ENCODE measurements at regions not wholly inside any gene's neighbourhood (a gene's known extent, or its start where the extent isn't known, plus 50 kb on each side); places are given as distances from the start of the nearest gene placed in this dataset.

DNA sequence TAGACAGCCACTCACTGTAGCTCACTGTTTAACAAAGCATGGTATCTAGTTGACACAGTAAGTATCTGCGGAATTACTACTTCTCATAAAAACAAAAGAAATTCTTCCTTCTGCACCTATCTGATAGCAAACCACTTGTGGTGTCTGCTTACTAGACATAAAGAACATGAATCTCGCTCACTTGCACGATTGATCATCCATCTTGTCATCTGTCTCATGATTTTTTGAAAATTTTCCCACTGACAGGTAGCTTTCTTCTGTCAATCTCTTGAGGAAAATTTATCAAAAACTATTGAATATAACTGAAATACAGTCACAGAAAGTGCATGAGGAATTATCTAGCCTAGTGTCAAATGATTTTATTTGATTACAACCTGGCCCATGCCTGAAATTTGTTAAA is 291.6 kb upstream of the ANO3 start:
- ATAC-seq (ENCODE audit: insufficient number of reproducible peaks, low FRiP score, low read depth) (no peak), DNase-seq (ENCODE audit: low spot score) (no peak)
- Histone ChIP-seq H3K27me3 (replicated peaks; ENCODE audit: insufficient read depth) (no peaks in the 10 kb centered on the region), H3K4me3 (no peak overlapping the region), H3K27ac (no peak overlapping the region), H3K36me3 (no peaks in the 10 kb centered on the region), H3K4me1 (ENCODE audit: control insufficient read depth in 1 of 2, low read depth in 2 of 2) (no peaks in the 10 kb centered on the region), H3K9me3 (no peaks in the 10 kb centered on the region)
- TF ChIP-seq, protein P1, sequence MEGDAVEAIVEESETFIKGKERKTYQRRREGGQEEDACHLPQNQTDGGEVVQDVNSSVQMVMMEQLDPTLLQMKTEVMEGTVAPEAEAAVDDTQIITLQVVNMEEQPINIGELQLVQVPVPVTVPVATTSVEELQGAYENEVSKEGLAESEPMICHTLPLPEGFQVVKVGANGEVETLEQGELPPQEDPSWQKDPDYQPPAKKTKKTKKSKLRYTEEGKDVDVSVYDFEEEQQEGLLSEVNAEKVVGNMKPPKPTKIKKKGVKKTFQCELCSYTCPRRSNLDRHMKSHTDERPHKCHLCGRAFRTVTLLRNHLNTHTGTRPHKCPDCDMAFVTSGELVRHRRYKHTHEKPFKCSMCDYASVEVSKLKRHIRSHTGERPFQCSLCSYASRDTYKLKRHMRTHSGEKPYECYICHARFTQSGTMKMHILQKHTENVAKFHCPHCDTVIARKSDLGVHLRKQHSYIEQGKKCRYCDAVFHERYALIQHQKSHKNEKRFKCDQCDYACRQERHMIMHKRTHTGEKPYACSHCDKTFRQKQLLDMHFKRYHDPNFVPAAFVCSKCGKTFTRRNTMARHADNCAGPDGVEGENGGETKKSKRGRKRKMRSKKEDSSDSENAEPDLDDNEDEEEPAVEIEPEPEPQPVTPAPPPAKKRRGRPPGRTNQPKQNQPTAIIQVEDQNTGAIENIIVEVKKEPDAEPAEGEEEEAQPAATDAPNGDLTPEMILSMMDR (IDR thresholded peaks at IDR 0.05): no peak

DNA sequence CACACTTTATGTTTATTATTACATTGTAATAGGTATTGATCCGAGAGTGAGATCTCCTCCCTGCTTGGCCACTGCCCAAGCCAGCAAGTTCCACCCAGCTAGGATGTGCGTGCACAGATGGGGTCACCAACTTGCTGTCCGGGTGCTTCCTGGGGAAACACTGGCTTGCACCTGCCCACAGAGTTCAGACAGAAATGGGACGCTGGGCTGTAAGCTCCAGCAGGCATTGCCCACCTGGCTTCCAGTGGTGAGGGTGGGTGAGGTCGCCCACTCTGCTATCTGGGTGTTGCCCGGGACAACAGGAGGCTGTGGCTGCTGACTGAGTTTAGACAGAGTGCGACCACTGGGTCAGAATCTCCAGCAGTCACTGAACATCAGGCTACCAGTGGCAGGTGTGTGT is 289.8 kb upstream of the ANO3 start:
- no peaks in the 10 kb centered on the region for H3K36me3 ChIP-seq
- no peaks in the 10 kb centered on the region for H3K9me3 ChIP-seq
- ATAC-seq (ENCODE audit: insufficient number of reproducible peaks, low FRiP score, low read depth) (no peak), DNase-seq (ENCODE audit: low spot score) (no peak)
- TF ChIP-seq, protein P1 (IDR thresholded peaks at IDR 0.05): no peak
- H3K27me3 ChIP-seq (replicated peaks; ENCODE audit: insufficient read depth): no peaks in the 10 kb centered on the region
- H3K4me1 ChIP-seq (ENCODE audit: control insufficient read depth in 1 of 2, low read depth in 2 of 2): no peaks in the 10 kb centered on the region
- H3K4me3 ChIP-seq: no peak overlapping the region
- H3K27ac ChIP-seq: no peak overlapping the region

DNA sequence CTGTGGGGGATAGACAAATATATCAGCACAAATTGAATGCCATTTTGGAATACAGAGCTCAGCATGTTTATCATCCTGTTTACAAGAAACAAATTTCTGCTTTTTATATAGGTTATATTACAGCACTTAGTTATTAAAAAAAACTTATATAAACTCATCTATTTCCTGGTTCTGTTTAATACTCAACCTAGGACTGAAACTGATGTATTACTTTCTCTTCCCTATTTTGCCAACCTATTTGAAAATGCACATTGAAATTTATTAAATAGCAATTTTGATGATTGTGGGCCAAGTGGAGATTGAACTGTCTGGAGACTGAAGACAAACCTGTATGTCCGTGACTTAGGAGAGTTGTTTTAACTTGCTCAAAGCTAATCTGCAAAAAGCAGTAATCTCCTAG is 288.3 kb upstream of the ANO3 start:
- TF ChIP-seq, protein P1 (IDR thresholded peaks at IDR 0.05): no peak
- H3K36me3 ChIP-seq: no peaks in the 10 kb centered on the region
- ATAC-seq (ENCODE audit: insufficient number of reproducible peaks, low FRiP score, low read depth): no peak
- no peak overlapping the region for H3K27ac ChIP-seq
- no peaks in the 10 kb centered on the region for H3K9me3 ChIP-seq
- DNase-seq (ENCODE audit: low spot score): no peak
- H3K27me3 ChIP-seq (replicated peaks; ENCODE audit: insufficient read depth): no peaks in the 10 kb centered on the region
- H3K4me3 ChIP-seq: no peak overlapping the region
- no peaks in the 10 kb centered on the region for H3K4me1 ChIP-seq (ENCODE audit: control insufficient read depth in 1 of 2, low read depth in 2 of 2)

DNA sequence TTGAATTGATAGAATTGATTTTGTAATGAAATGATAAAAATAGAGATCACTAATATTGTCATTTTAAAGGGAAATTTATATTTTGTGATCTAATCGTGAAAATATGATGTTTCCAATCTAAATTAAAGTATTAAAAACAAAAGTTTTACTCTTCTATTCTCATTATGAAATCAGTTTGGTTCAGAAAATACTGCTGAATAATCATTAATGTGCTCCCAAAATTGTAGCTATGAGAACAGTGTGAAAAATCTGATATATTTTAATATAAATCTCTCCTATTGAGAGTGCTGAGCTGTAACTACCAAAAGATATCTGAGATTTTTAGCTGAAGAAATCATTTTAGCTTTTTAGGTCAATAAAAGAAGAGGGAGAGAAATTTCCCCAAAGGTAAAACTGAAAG is 287.5 kb upstream of the ANO3 start:
- H3K9me3 ChIP-seq: no peaks in the 10 kb centered on the region
- no peak for DNase-seq (ENCODE audit: low spot score)
- no peaks in the 10 kb centered on the region for H3K36me3 ChIP-seq
- TF ChIP-seq, protein P1 (IDR thresholded peaks at IDR 0.05): no peak
- H3K4me3 ChIP-seq: no peak overlapping the region
- no peaks in the 10 kb centered on the region for H3K4me1 ChIP-seq (ENCODE audit: control insufficient read depth in 1 of 2, low read depth in 2 of 2)
- H3K27me3 ChIP-seq (replicated peaks; ENCODE audit: insufficient read depth): no peaks in the 10 kb centered on the region
- ATAC-seq (ENCODE audit: insufficient number of reproducible peaks, low FRiP score, low read depth): no peak
- H3K27ac ChIP-seq: no peak overlapping the region

DNA sequence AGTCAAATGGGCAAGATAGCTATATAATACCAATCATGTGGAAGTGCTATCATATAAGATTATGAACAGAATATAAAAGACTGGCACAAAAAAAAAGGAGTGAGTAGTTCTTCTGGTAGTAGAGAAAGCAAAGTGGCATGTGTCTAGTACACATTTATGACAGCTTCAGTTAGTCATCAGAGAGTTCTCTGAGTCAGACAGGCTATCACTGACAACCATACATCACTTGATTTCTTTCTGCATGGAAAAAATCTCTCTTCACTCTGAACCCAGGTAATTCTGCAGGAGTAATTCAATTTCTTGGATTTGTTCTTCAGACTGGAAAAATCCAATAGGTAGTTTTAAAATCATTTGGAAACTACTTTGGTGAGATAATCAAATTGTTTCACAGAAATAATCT is 286.8 kb upstream of the ANO3 start:
- H3K9me3 ChIP-seq: no peaks in the 10 kb centered on the region
- DNase-seq (ENCODE audit: low spot score) (no peak), ATAC-seq (ENCODE audit: insufficient number of reproducible peaks, low FRiP score, low read depth) (no peak)
- no peak overlapping the region for H3K27ac ChIP-seq
- no peaks in the 10 kb centered on the region for H3K27me3 ChIP-seq (replicated peaks; ENCODE audit: insufficient read depth)
- H3K4me3 ChIP-seq: no peak overlapping the region
- no peaks in the 10 kb centered on the region for H3K36me3 ChIP-seq
- no peaks in the 10 kb centered on the region for H3K4me1 ChIP-seq (ENCODE audit: control insufficient read depth in 1 of 2, low read depth in 2 of 2)
- TF ChIP-seq, protein P1 (IDR thresholded peaks at IDR 0.05): no peak

All from thoracic aorta (tissue), 2 donors.